ENCODE measurements at regions not wholly inside any gene's neighbourhood (a gene's known extent, or its start where the extent isn't known, plus 50 kb on each side); places are given as distances from the start of the nearest gene placed in this dataset.
"Not testable (repeated sequence)": the region's sequence is repeated elsewhere in the genome, so short reads cannot be mapped to it uniquely, and the experiment has no call there.

GRCh38 chr5:57396701-57397100 is 85.9 kb downstream of the ACTBL2 start:
- DNase-seq (ENCODE audit: low spot score) = no peak

- no peak for DNase-seq (ENCODE audit: low spot score)
Measured at GRCh38 chr5:57394421-57395210, 88.0 kb downstream of the ACTBL2 start.

- peak; percentile 25 for DNase-seq (ENCODE audit: low spot score)
Measured at GRCh38 chr5:57386958-57387357, 95.7 kb downstream of the ACTBL2 start.

GRCh38 chr5:57383093-57383861 is 99.3 kb downstream of the ACTBL2 start:
- peak; percentile 27 for DNase-seq (ENCODE audit: low spot score)

- DNase-seq (ENCODE audit: low spot score) = no peak
Measured at GRCh38 chr5:57382655-57383054, 100.0 kb downstream of the ACTBL2 start.

GRCh38 chr5:57370376-57370775 is 112.2 kb downstream of the ACTBL2 start:
- no peak for DNase-seq (ENCODE audit: low spot score)

- no peak for DNase-seq (ENCODE audit: low spot score)
Measured at GRCh38 chr5:57368010-57368409, 114.6 kb downstream of the ACTBL2 start.

GRCh38 chr5:57366744-57367143 is 115.9 kb downstream of the ACTBL2 start:
- no peak for DNase-seq (ENCODE audit: low spot score)

- DNase-seq (ENCODE audit: low spot score) = no peak
Measured at GRCh38 chr5:57362951-57363350, 119.7 kb downstream of the ACTBL2 start.

GRCh38 chr5:57360871-57361270 is 121.7 kb downstream of the ACTBL2 start:
- DNase-seq (ENCODE audit: low spot score) = no peak

- no peak for DNase-seq (ENCODE audit: low spot score)
Measured at GRCh38 chr5:57358796-57359592, 123.6 kb downstream of the ACTBL2 start.

GRCh38 chr5:57356850-57357249 is 125.8 kb downstream of the ACTBL2 start:
- not testable (repeated sequence) for DNase-seq (ENCODE audit: low spot score)

GRCh38 chr5:57349214-57349613 is 133.4 kb downstream of the ACTBL2 start:
- no peak for DNase-seq (ENCODE audit: low spot score)

- DNase-seq (ENCODE audit: low spot score) = no peak
Measured at GRCh38 chr5:57348376-57349140, 134.1 kb downstream of the ACTBL2 start.

GRCh38 chr5:57346328-57346727 is 136.3 kb downstream of the ACTBL2 start:
- no peak for DNase-seq (ENCODE audit: low spot score)

GRCh38 chr5:57341380-57341979 is 141.1 kb downstream of the ACTBL2 start:
- DNase-seq (ENCODE audit: low spot score) = no peak

- DNase-seq (ENCODE audit: low spot score) = no peak
Measured at GRCh38 chr5:57340681-57341080, 141.9 kb downstream of the ACTBL2 start.

- no peak for DNase-seq (ENCODE audit: low spot score)
Measured at GRCh38 chr5:57339521-57339920, 143.1 kb downstream of the ACTBL2 start.

- DNase-seq (ENCODE audit: low spot score) = no peak
Measured at GRCh38 chr5:57338868-57339340, 143.7 kb downstream of the ACTBL2 start.

GRCh38 chr5:57338068-57338867 is 144.3 kb downstream of the ACTBL2 start:
- DNase-seq (ENCODE audit: low spot score) = peak; percentile 65
